ENCODE measurements at regions not wholly inside any gene's neighbourhood (a gene's known extent, or its start where the extent isn't known, plus 50 kb on each side); places are given as distances from the start of the nearest gene placed in this dataset.

DNA sequence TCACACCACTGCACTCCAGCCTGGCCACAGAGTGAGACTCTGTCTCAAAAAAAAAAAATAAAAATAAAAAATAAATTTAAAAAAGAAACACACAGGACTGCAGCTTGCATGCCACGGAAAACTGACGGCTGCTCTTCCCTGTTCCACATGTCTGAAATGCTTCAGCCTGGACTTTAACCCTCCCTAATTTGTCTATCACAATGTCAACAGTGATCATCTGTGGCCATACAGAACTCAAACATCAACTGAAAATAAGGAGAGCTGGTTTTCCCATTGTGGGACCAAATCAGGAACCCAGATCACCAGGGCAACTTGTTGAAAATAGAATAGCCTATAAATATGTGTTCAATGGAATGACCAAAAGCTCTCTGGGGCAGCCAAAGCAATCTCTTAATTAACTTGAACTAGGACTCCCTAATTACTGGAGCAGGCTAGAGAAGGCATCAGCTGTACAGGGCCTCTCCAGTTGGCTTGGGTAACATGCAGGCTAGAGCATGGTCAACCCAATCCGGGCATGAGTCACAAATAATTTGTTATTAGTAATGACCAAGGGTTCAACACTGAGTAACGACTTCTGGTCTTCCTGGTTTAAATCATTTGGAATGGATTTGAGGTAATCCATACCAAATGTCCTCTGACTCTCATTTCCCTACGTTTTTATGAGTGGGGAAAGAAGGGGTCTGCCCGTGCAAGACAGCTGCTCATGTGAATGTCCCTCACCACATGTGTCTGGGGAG is 62.7 kb upstream of the KAZN start:
- H3K27ac Mint-ChIP-seq = no peak overlapping the region
- TF ChIP-seq, protein P1, sequence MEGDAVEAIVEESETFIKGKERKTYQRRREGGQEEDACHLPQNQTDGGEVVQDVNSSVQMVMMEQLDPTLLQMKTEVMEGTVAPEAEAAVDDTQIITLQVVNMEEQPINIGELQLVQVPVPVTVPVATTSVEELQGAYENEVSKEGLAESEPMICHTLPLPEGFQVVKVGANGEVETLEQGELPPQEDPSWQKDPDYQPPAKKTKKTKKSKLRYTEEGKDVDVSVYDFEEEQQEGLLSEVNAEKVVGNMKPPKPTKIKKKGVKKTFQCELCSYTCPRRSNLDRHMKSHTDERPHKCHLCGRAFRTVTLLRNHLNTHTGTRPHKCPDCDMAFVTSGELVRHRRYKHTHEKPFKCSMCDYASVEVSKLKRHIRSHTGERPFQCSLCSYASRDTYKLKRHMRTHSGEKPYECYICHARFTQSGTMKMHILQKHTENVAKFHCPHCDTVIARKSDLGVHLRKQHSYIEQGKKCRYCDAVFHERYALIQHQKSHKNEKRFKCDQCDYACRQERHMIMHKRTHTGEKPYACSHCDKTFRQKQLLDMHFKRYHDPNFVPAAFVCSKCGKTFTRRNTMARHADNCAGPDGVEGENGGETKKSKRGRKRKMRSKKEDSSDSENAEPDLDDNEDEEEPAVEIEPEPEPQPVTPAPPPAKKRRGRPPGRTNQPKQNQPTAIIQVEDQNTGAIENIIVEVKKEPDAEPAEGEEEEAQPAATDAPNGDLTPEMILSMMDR (conservative IDR thresholded peaks at IDR 0.05) = no peak
- peaks cover 7% of the 10 kb centered on the region for H3K4me1 Mint-ChIP-seq (ENCODE audit: unreplicated experiment)
- DNase-seq (ENCODE audit: extremely low spot score, unreplicated experiment) = no peak
- H3K9me3 Mint-ChIP-seq = peaks cover 5% of the 10 kb centered on the region
- H3K4me3 Mint-ChIP-seq = no peak overlapping the region
- H3K36me3 Mint-ChIP-seq = no peaks in the 10 kb centered on the region
- H3K27me3 Mint-ChIP-seq = peaks cover 4% of the 10 kb centered on the region

DNA sequence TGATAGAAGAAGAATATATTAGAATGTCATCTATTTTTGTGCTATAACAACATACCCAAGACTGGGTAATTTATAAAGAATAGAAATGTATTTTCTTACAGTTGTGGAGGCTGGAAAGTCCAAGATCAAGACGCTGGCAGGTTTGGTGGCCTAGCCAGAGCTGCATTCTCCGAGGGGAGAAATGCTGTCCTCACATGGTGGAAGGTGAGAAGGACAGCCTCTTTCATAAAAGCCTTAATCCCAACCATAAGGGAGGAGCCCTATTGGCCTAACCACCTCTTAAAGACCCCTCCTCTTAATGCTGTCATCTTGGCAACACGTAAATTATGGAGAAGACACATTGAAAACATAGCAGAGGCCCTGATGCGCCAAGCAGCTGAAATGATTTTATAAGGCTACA is 60.1 kb upstream of the KAZN start:
- H3K4me3 Mint-ChIP-seq = no peak overlapping the region
- DNase-seq (ENCODE audit: extremely low spot score, unreplicated experiment) = no peak
- TF ChIP-seq, protein P1 (conservative IDR thresholded peaks at IDR 0.05) = peak; percentile 23

DNA sequence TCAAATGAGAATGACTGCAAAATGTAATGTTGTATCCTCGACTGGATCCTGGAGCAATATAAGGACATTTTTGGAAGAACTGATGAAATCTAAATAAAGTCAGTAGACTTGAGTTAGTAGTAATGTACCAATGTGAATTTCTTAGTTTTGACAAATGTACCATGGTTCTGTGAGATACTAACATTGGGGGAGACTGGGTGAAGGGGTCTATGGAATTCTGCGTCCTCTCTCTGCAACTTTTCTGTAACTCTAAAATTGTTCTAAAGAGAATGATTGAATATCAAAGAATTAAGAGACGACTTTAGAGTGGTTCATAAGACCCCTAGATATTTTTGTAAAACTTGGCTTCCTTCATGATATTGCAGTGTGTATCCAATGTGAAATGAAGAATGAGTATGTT is 59.2 kb upstream of the KAZN start:
- Mint-ChIP-seq H3K27ac (no peak overlapping the region), H3K27me3 (no peaks in the 10 kb centered on the region), H3K4me1 (ENCODE audit: unreplicated experiment) (peaks cover 17% of the 10 kb centered on the region), H3K4me3 (no peak overlapping the region), H3K36me3 (no peaks in the 10 kb centered on the region), H3K9me3 (peaks cover 5% of the 10 kb centered on the region)
- DNase-seq (ENCODE audit: extremely low spot score, unreplicated experiment) = no peak
- TF ChIP-seq, protein P1 (conservative IDR thresholded peaks at IDR 0.05) = no peak

More for the DNA sequence above, 60.1 kb upstream of the KAZN start:
- Mint-ChIP-seq H3K9me3 (peaks cover 5% of the 10 kb centered on the region), H3K36me3 (no peaks in the 10 kb centered on the region), H3K4me1 (ENCODE audit: unreplicated experiment) (peaks cover 17% of the 10 kb centered on the region), H3K27ac (no peak overlapping the region), H3K27me3 (no peaks in the 10 kb centered on the region)

DNA sequence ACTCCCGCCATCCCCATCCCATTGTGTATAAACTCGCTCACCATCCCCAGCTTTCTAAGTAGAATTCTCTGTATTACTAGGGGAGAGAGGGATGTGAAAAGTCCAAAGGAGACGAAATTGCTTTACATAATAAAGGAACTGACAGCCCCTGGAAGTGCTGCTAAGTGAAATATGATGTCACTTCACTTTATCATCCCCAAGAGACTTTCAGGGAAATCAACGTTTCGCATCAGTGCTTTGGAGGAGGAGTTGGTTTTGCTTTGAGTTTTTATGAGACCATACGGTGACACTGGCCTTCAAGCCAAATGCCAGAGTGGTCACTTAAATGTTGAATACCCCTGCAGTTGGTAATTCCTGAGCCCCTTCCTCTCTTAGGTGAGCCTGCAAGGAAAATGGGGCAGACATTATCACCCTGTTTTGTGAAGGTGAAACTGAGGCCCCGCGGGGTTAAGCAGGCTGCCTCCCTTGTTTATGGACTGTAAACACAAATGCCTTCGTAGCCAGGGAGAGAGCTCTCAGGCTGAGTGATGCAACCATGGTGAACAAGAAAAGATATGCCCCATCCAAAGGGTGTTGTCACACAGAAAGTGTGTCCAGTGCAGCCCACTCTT is 58.4 kb upstream of the KAZN start:
- DNase-seq (ENCODE audit: extremely low spot score, unreplicated experiment) = no peak
- Mint-ChIP-seq H3K4me3 (no peak overlapping the region), H3K4me1 (ENCODE audit: unreplicated experiment) (peaks cover 17% of the 10 kb centered on the region), H3K27me3 (no peaks in the 10 kb centered on the region), H3K9me3 (peaks cover 5% of the 10 kb centered on the region), H3K36me3 (no peaks in the 10 kb centered on the region), H3K27ac (no peak overlapping the region)
- TF ChIP-seq, protein P1 (conservative IDR thresholded peaks at IDR 0.05) = no peak

DNA sequence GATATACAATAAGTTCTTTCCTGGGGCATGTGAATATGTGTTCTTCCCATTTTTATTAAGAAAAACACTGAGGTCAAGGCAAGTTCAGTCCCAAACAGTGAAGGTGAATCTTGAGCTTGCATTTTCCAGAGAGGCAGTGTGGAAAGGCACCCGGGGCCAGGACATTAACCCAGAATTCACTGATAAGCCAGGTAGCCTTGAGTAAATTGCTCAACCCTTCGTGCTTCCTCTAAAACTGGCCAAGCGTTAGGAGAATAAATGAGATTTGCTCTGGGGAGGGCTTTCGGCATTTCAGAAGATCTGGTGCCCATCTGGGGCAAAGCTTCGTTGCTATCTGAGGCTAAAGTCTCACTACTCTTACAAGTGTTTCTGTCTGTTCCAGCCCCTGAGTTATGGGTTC is 57.1 kb upstream of the KAZN start:
- peak overlapping the region; percentile 35 for H3K4me3 Mint-ChIP-seq
- H3K9me3 Mint-ChIP-seq = peaks cover 5% of the 10 kb centered on the region
- no peaks in the 10 kb centered on the region for H3K27me3 Mint-ChIP-seq
- no peak for DNase-seq (ENCODE audit: extremely low spot score, unreplicated experiment)
- TF ChIP-seq, protein P1 (conservative IDR thresholded peaks at IDR 0.05) = no peak
- H3K36me3 Mint-ChIP-seq = no peaks in the 10 kb centered on the region
- peaks cover 17% of the 10 kb centered on the region for H3K4me1 Mint-ChIP-seq (ENCODE audit: unreplicated experiment)
- no peak overlapping the region for H3K27ac Mint-ChIP-seq

Data from type B pancreatic cell (in vitro differentiated cells).